ENCODE measurements at regions not wholly inside any gene's neighbourhood (a gene's known extent, or its start where the extent isn't known, plus 50 kb on each side); places are given as distances from the start of the nearest gene placed in this dataset.

DNA sequence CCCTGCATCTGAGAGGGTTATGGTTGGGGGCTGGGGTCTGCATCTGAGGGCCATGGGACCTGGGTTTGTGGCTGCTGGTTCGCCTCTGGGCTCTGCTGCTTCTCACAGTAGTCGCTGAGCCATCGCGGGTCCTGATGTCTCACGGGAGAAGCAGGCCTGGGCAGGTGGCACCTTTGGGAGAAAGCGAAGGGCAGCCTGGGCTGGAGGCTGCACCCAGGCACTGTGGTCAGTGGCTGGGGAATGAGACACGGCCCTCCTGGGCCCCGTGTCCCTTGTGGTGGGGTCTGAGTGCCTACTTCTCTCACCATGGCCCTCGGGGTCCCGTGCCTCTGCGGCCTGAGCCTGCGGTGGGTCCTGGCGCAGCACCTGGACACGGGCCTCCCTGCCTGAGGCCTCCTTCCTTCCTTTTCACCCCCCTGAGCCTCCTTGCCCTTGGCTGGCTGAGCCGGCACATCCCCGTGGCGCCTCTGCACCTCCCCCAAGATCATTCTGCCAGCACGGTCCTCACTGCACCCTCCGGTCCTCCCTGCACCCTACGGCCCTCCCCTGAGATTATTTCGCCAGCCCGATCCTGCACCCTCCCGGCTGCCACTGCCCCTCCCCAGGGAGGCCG, 206.0 kb downstream of the ERMARD start:
- Histone ChIP-seq H3K9me3 (replicated peaks) (peaks cover 8% of the 10 kb centered on the region), H3K36me3 (no peaks in the 10 kb centered on the region)
- peak in 1 of 2 experiments; percentile 28 for DNase-seq (ENCODE audit: low read depth in 1 of 2, low spot score in 2 of 2)

GRCh38 chr6:169956580-169956979, 205.2 kb downstream of the ERMARD start:
- DNase-seq (ENCODE audit: low read depth in 1 of 2, low spot score in 2 of 2): peak in 1 of 2 experiments; percentile 30
- Histone ChIP-seq H3K9me3 (replicated peaks) (peaks cover 2% of the 10 kb centered on the region), H3K4me1 (replicated peaks) (no peaks in the 10 kb centered on the region), H3K27ac (no peak overlapping the region), H3K4me3 (no peak overlapping the region), H3K36me3 (no peaks in the 10 kb centered on the region), H3K27me3 (replicated peaks) (no peaks in the 10 kb centered on the region)

More for the DNA sequence above, 206.0 kb downstream of the ERMARD start:
- no peak overlapping the region for H3K4me3 ChIP-seq
- H3K27ac ChIP-seq: no peak overlapping the region
- H3K27me3 ChIP-seq (replicated peaks): no peaks in the 10 kb centered on the region
- no peaks in the 10 kb centered on the region for H3K4me1 ChIP-seq (replicated peaks)

- no peaks in the 10 kb centered on the region for H3K27me3 ChIP-seq (replicated peaks)
- no peak overlapping the region for H3K4me3 ChIP-seq
- H3K9me3 ChIP-seq (replicated peaks): peaks cover 2% of the 10 kb centered on the region
- peak in 1 of 2 experiments; percentile 36 for DNase-seq (ENCODE audit: low read depth in 1 of 2, low spot score in 2 of 2)
- no peak overlapping the region for H3K27ac ChIP-seq
- H3K4me1 ChIP-seq (replicated peaks): no peaks in the 10 kb centered on the region
- H3K36me3 ChIP-seq: no peaks in the 10 kb centered on the region
Measured at GRCh38 chr6:169955731-169956437, 204.5 kb downstream of the ERMARD start.

DNA sequence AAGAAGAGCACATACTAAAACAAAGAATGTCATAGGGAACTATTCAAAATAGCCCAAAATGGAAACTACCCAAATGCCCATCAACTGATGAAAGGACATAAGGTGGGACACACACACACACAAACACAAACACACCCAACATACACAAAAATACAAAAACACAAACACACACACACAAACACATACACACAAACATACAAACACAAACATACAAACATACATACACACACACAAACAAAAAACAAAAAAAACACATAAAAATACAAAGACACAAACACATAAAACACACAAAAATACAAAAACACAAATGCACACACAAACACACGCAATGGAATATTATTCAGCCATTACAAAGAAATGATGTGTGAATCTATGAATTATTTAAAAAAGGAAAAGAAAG, 203.6 kb downstream of the ERMARD start:
- Histone ChIP-seq H3K36me3 (no peaks in the 10 kb centered on the region), H3K27me3 (replicated peaks) (no peaks in the 10 kb centered on the region), H3K4me3 (no peak overlapping the region), H3K27ac (no peak overlapping the region), H3K9me3 (replicated peaks) (peaks cover 2% of the 10 kb centered on the region), H3K4me1 (replicated peaks) (no peaks in the 10 kb centered on the region)
- no peak for DNase-seq (ENCODE audit: low read depth in 1 of 2, low spot score in 2 of 2)

GRCh38 chr6:169953686-169954085, 202.3 kb downstream of the ERMARD start:
- H3K36me3 ChIP-seq: no peaks in the 10 kb centered on the region
- H3K4me1 ChIP-seq (replicated peaks): no peaks in the 10 kb centered on the region
- no peak overlapping the region for H3K4me3 ChIP-seq

DNA sequence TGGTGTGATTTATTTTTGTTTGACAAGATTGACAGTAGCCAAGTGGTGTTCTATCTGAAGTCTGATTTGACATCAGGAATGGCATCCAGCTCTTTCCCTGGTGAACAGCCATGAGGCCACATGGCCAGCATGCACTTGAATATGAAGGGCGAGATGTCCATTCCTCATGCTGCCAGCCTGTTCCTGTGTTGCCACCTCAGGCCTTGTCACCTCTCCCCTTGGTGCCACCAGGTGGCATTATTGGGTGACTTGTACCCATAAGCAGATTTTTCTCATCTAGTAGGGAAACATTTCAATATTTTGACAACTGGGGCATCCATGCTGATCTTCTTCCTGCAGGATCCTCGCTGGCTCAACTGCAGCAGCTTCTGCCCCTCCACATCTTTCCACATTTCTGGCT, 199.1 kb downstream of the ERMARD start:
- Histone ChIP-seq H3K9me3 (replicated peaks) (no peaks in the 10 kb centered on the region; the same call in 1 of the 2 replicates), H3K4me1 (replicated peaks) (no peaks in the 10 kb centered on the region), H3K27me3 (replicated peaks) (no peaks in the 10 kb centered on the region), H3K36me3 (no peaks in the 10 kb centered on the region), H3K4me3 (no peak overlapping the region), H3K27ac (no peak overlapping the region)
- no peak for DNase-seq (ENCODE audit: low read depth in 1 of 2, low spot score in 2 of 2)

More at GRCh38 chr6:169953686-169954085, 202.3 kb downstream of the ERMARD start:
- Histone ChIP-seq H3K27ac (no peak overlapping the region), H3K9me3 (replicated peaks) (peaks cover 2% of the 10 kb centered on the region; the same call in 1 of the 2 replicates), H3K27me3 (replicated peaks) (no peaks in the 10 kb centered on the region)
- no peak for DNase-seq (ENCODE audit: low read depth in 1 of 2, low spot score in 2 of 2)

GRCh38 chr6:169949511-169950097, 198.2 kb downstream of the ERMARD start:
- Histone ChIP-seq H3K4me1 (replicated peaks) (no peaks in the 10 kb centered on the region), H3K27me3 (replicated peaks) (no peaks in the 10 kb centered on the region), H3K4me3 (no peak overlapping the region), H3K9me3 (replicated peaks) (no peaks in the 10 kb centered on the region; the same call in 1 of the 2 replicates), H3K36me3 (no peaks in the 10 kb centered on the region), H3K27ac (no peak overlapping the region)
- DNase-seq (ENCODE audit: low read depth in 1 of 2, low spot score in 2 of 2): no peak

DNA sequence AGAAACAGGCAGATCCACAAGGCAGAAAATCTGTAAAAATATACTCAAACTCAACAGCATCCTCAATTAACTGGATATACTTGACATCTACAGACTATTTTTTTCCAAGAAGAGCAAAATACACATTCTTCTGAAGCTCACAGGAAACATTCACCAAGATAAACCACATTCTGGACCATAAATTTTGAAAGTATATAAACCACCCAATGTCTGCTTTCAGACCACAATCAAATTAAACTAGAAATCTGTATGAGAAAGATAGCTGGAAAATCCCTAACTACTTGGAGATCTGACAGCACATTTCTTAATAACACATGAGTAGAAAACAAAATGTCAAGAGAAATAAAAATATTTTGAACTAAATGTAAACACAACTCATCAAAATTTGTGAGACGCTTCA, 195.5 kb downstream of the ERMARD start:
- DNase-seq (ENCODE audit: low read depth in 1 of 2, low spot score in 2 of 2): no peak
- H3K9me3 ChIP-seq (replicated peaks): no peaks in the 10 kb centered on the region; the same call in 1 of the 2 replicates
- H3K4me1 ChIP-seq (replicated peaks): no peaks in the 10 kb centered on the region
- H3K27ac ChIP-seq: no peak overlapping the region
- H3K36me3 ChIP-seq: no peaks in the 10 kb centered on the region
- H3K4me3 ChIP-seq: no peak overlapping the region
- no peaks in the 10 kb centered on the region for H3K27me3 ChIP-seq (replicated peaks)

- H3K27me3 ChIP-seq (replicated peaks): no peaks in the 10 kb centered on the region
- no peak for DNase-seq (ENCODE audit: low read depth in 1 of 2, low spot score in 2 of 2)
- no peaks in the 10 kb centered on the region for H3K36me3 ChIP-seq
- H3K9me3 ChIP-seq (replicated peaks): no peaks in the 10 kb centered on the region; the same call in 1 of the 2 replicates
- no peak overlapping the region for H3K4me3 ChIP-seq
- no peak overlapping the region for H3K27ac ChIP-seq
- H3K4me1 ChIP-seq (replicated peaks): no peaks in the 10 kb centered on the region
Measured at GRCh38 chr6:169945117-169945516, 193.7 kb downstream of the ERMARD start.

DNA sequence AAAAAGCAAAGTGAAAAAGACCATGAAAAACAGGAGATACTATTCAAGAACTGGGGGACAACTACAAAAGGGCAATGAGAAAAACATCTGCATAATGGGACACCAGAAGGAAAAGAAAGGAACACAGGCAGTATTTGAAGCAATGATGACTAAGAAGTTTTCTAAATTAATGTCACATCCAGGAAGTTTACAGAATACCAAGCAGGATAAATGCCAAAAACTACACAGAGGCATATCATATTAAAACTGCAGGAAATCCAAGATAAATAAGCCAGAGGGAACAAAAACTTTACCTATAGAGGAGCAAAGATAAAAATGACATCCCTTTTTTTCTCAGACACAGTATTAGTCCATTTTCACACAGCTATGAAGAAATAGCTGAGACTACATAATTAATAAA, 193.0 kb downstream of the ERMARD start:
- Histone ChIP-seq H3K4me3 (no peak overlapping the region), H3K36me3 (no peaks in the 10 kb centered on the region), H3K4me1 (replicated peaks) (no peaks in the 10 kb centered on the region), H3K9me3 (replicated peaks) (no peaks in the 10 kb centered on the region), H3K27ac (no peak overlapping the region), H3K27me3 (replicated peaks) (no peaks in the 10 kb centered on the region)
- no peak for DNase-seq (ENCODE audit: low read depth in 1 of 2, low spot score in 2 of 2)

DNA sequence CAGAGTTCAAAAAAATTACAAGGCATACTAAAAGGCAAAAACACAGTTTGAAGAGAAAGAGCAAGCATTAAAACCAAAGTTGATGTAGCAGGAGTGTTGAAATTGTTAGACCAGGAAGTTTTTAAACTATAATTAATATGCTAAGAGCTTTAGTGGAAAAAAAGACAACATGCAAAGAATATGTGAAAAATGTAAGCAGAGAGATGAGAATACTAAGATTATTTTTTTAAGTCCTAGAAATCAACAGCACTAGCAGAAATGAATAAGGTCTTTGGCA, 192.6 kb downstream of the ERMARD start:
- no peak for DNase-seq (ENCODE audit: low read depth in 1 of 2, low spot score in 2 of 2)
- no peaks in the 10 kb centered on the region for H3K4me1 ChIP-seq (replicated peaks)
- no peaks in the 10 kb centered on the region for H3K9me3 ChIP-seq (replicated peaks)
- H3K27ac ChIP-seq: no peak overlapping the region
- no peaks in the 10 kb centered on the region for H3K27me3 ChIP-seq (replicated peaks)
- H3K4me3 ChIP-seq: no peak overlapping the region
- no peaks in the 10 kb centered on the region for H3K36me3 ChIP-seq

GRCh38 chr6:169943241-169944060, 192.0 kb downstream of the ERMARD start:
- H3K36me3 ChIP-seq: no peaks in the 10 kb centered on the region
- no peak for DNase-seq (ENCODE audit: low read depth in 1 of 2, low spot score in 2 of 2)
- H3K27ac ChIP-seq: no peak overlapping the region
- no peaks in the 10 kb centered on the region for H3K9me3 ChIP-seq (replicated peaks)
- no peak overlapping the region for H3K4me3 ChIP-seq
- no peaks in the 10 kb centered on the region for H3K27me3 ChIP-seq (replicated peaks)
- no peaks in the 10 kb centered on the region for H3K4me1 ChIP-seq (replicated peaks)

GRCh38 chr6:169942173-169942572, 190.8 kb downstream of the ERMARD start:
- Histone ChIP-seq H3K4me1 (replicated peaks) (no peaks in the 10 kb centered on the region), H3K27ac (no peak overlapping the region), H3K27me3 (replicated peaks) (no peaks in the 10 kb centered on the region), H3K9me3 (replicated peaks) (0 out of 2 replicates have a peak, but pooled peaks cover 3% of the 10 kb centered on the region), H3K4me3 (no peak overlapping the region), H3K36me3 (no peaks in the 10 kb centered on the region)
- DNase-seq (ENCODE audit: low read depth in 1 of 2, low spot score in 2 of 2): no peak
